Endothelial cell of umbilical vein (primary cell): ENCODE measurements at regions not wholly inside any gene's neighbourhood (a gene's known extent, or its start where the extent isn't known, plus 50 kb on each side); places are given as distances from the start of the nearest gene placed in this dataset.

Experiments used
- BruUV-seq: library from RNA; stranded (reverse); fragments of 400-500 nt; replicated peaks from 2 replicates; lab custom pipeline; 2021; lab: Mats Ljungman, UMichigan
- CTCF ChIA-PET: fragments of 300-600, 350-600 bp; sonication (Branson Sonifier 250); formaldehyde crosslinking; loops from one replicate; lab custom pipeline; 2021; ENCODE audit warnings: antibody characterized with exemption, inconsistent platforms; lab: Charles Lee
- POLR2A ChIA-PET: fragments of 300-600, 350-600 bp; sonication (Branson Sonifier 250); formaldehyde crosslinking; loops from one replicate; lab custom pipeline; 2021; ENCODE audit warnings: antibody characterized with exemption, inconsistent platforms; lab: Charles Lee
- DNase-seq: peaks from one replicate; pipeline ENCODE4 v3.0.0-alpha.2; 2011; ENCODE audit warnings: low read depth, low spot score
- FAIRE-seq: peaks from 2 replicates; lab custom pipeline; 2011; peaks lifted over from hg19 to GRCh38; lab: Jason Lieb, UNC
- H2AFZ ChIP-seq: 2 replicates; pipeline ENCODE4 v1.6.0; 2012; ENCODE audit warnings: low read depth, low read length, control low read depth, inconsistent platforms
- H3K27ac ChIP-seq: 2 replicates; pipeline ENCODE4 v1.5.1; 2011; ENCODE audit warnings: low read depth, mild to moderate bottlenecking, control low read depth, low read length, moderate library complexity; ENCODE audit not compliant: insufficient read depth
- H3K27me3 ChIP-seq, 2 experiments: 2 replicates each; pipeline versions ENCODE4 v1.6.0 to v1.6.1; 2011; ENCODE audit warnings: low read length in 2 of 2, mixed read lengths in 1 of 2; ENCODE audit not compliant: control insufficient read depth in 2 of 2, insufficient read depth in 2 of 2
- H3K36me3 ChIP-seq, 2 experiments: 2 replicates in 1 of 2; 3 replicates in 1 of 2; pipeline ENCODE4 v1.5.1; 2011; ENCODE audit warnings: low read length in 2 of 2, mild to moderate bottlenecking in 1 of 2, moderate library complexity in 1 of 2; ENCODE audit not compliant: control insufficient read depth in 2 of 2, insufficient read depth in 2 of 2; ENCODE audit errors: extremely low read depth in 1 of 2
- H3K4me1 ChIP-seq: 3 replicates; pipeline ENCODE4 v1.5.1; 2011; ENCODE audit warnings: mild to moderate bottlenecking, low read length; ENCODE audit not compliant: control insufficient read depth, insufficient read depth; ENCODE audit errors: extremely low read depth
- H3K4me2 ChIP-seq: 2 replicates; pipeline ENCODE4 v1.6.1; 2011; ENCODE audit warnings: low read length, control low read depth, mixed read lengths; ENCODE audit not compliant: insufficient read depth
- H3K4me3 ChIP-seq, 3 experiments: fragments of 200-600 bp in 1 of 3; sonication (generic), shearing (Covaris generic) in 1 of 3; replicated peaks in 1 of 3; 2 replicates each; pipeline ENCODE4 v1.5.1; 2011 to 2016; ENCODE audit warnings: control low read depth in 3 of 3, low read length in 3 of 3, mild to moderate bottlenecking in 2 of 3, inconsistent platforms in 1 of 3, low read depth in 1 of 3, moderate library complexity in 1 of 3; ENCODE audit not compliant: insufficient read depth in 1 of 3
- H3K79me2 ChIP-seq: 2 replicates; pipeline ENCODE4 v1.6.0; 2012; ENCODE audit warnings: low read length, inconsistent platforms; ENCODE audit not compliant: control insufficient read depth, insufficient read depth
- H3K9ac ChIP-seq: replicated peaks from 2 replicates; pipeline ENCODE3; 2011; ENCODE audit warnings: low read length, control low read depth; ENCODE audit not compliant: insufficient read depth; ENCODE audit errors: extremely low read depth
- H3K9me1 ChIP-seq: replicated peaks from 3 replicates; pipeline ENCODE4 v1.6.0; 2011; ENCODE audit warnings: mild to moderate bottlenecking, low read length; ENCODE audit not compliant: control insufficient read depth, insufficient read depth; ENCODE audit errors: extremely low read depth
- H3K9me3 ChIP-seq: replicated peaks from 2 replicates; pipeline ENCODE4 v1.5.1; 2012; ENCODE audit warnings: low read length, inconsistent platforms; ENCODE audit not compliant: control insufficient read depth, insufficient read depth
- H4K20me1 ChIP-seq: replicated peaks from 2 replicates; pipeline ENCODE3; 2011; ENCODE audit warnings: mild to moderate bottlenecking, low read length; ENCODE audit not compliant: control insufficient read depth, insufficient read depth; ENCODE audit errors: extremely low read depth
- EZH2 ChIP-seq: IDR thresholded peaks from 2 replicates; pipeline ENCODE4 v1.6.1; 2012; ENCODE audit warnings: borderline replicate concordance, low read depth, mild to moderate bottlenecking, moderate library complexity, low read length, inconsistent platforms; ENCODE audit not compliant: severe bottlenecking
- FOS ChIP-seq: IDR thresholded peaks from 2 replicates; pipeline ENCODE4 v1.6.1; 2011; ENCODE audit warnings: mild to moderate bottlenecking, low read length, moderate library complexity, borderline replicate concordance; ENCODE audit not compliant: insufficient read depth
- GATA2 ChIP-seq: IDR thresholded peaks from 2 replicates; pipeline ENCODE4 v1.7.0; 2011; ENCODE audit warnings: low read depth, mild to moderate bottlenecking, moderate library complexity, mixed read lengths, low read length; ENCODE audit not compliant: insufficient read length, insufficient read depth
- JUN ChIP-seq: IDR thresholded peaks from 2 replicates; pipeline ENCODE4 v1.6.1; 2011; ENCODE audit warnings: borderline replicate concordance, low read depth; ENCODE audit not compliant: insufficient read length, insufficient read depth
- MYC ChIP-seq: IDR thresholded peaks from one replicate; pipeline ENCODE4 v1.6.1; 2011; ENCODE audit warnings: mild to moderate bottlenecking, low read depth, low read length
- POLR2A ChIP-seq: IDR thresholded peaks from 2 replicates; pipeline ENCODE4 v1.6.1; 2012; ENCODE audit warnings: low read depth, mild to moderate bottlenecking, control low read depth, low read length
- POLR2AphosphoS5 ChIP-seq: IDR thresholded peaks from 2 replicates; pipeline ENCODE4 v1.6.1; 2012; ENCODE audit warnings: low read depth, mild to moderate bottlenecking, control low read depth, low read length, moderate library complexity; ENCODE audit not compliant: insufficient read depth
- dilution Hi-C: fragments of 300-500 bp; cut with MboI; formaldehyde crosslinking; loops from one replicate; pipeline ENCODE4 v1.15.0; 2019; ENCODE audit warnings: low sequenced_read_pairs; ENCODE audit not compliant: extremely low pct_ligation_motif_present
- intact Hi-C: fragments of 100-400 bp; cut with micrococcal nuclease; formaldehyde crosslinking; loops from one replicate; pipeline ENCODE4 v1.10.0; 2022
- TF ChIP-seq, protein P1 (sequence below): IDR thresholded peaks from 2 replicates; pipeline ENCODE4 v1.6.1; 2011; ENCODE audit not compliant: insufficient read depth, insufficient read length
- TF ChIP-seq, protein P2 (sequence below), 2 donors: IDR thresholded peaks; 1 replicate in 1 of 2; 2 replicates in 1 of 2; pipeline ENCODE4 v1.5.1; 2011; ENCODE audit warnings: low read length in 2 of 2, mild to moderate bottlenecking in 2 of 2, moderate library complexity in 2 of 2, control low read depth in 1 of 2, inconsistent platforms in 1 of 2, low read depth in 1 of 2; ENCODE audit not compliant: insufficient read depth in 1 of 2; ENCODE audit errors: extremely low read depth in 1 of 2

DNA sequence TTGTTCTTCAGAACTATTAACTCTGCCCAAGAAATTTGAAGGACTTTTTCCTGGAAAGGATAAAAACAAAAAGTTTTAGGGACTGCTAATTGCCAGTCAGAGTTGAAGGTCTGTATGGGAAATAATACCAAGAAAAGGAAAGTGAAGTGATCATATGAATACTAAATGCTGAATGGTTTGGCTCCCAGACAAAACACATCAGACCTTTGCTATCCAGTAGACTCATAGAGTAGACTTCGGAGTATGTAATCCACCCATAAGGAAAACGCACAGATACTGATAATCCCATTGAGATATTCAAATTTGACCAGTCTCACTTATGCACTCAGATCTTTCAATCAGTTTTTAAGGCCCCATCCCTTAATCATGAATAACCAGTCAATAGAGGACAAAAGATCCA is 319.0 kb upstream of the PTGER4 start:
- no peak overlapping the region for H3K4me3 ChIP-seq
- ChIA-PET POLR2A (no interaction called here), CTCF (no interaction called here)
- DNase-seq (no peak), FAIRE-seq (no peak)
- no TSS peak for BruUV-seq
- no peaks in the 10 kb centered on the region for H3K4me1 ChIP-seq
- no peaks in the 10 kb centered on the region for H3K79me2 ChIP-seq
- H3K27me3 ChIP-seq: no peaks in the 10 kb centered on the region
- H4K20me1 ChIP-seq: no peaks in the 10 kb centered on the region
- intact Hi-C loops: no loop called here
- H3K27ac ChIP-seq: no peak overlapping the region
- no peak overlapping the region for H3K4me2 ChIP-seq
- no peaks in the 10 kb centered on the region for H3K9me3 ChIP-seq
- dilution Hi-C loops: no loop called here
- no peaks in the 10 kb centered on the region for H3K36me3 ChIP-seq
- TF ChIP-seq MYC (no peak), POLR2AphosphoS5 (no peak), POLR2A (no peak), FOS (no peak), GATA2 (no peak), EZH2 (no peak), JUN (no peak)
- TF ChIP-seq, protein P1, sequence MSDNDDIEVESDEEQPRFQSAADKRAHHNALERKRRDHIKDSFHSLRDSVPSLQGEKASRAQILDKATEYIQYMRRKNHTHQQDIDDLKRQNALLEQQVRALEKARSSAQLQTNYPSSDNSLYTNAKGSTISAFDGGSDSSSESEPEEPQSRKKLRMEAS: no peak
- TF ChIP-seq, protein P2, sequence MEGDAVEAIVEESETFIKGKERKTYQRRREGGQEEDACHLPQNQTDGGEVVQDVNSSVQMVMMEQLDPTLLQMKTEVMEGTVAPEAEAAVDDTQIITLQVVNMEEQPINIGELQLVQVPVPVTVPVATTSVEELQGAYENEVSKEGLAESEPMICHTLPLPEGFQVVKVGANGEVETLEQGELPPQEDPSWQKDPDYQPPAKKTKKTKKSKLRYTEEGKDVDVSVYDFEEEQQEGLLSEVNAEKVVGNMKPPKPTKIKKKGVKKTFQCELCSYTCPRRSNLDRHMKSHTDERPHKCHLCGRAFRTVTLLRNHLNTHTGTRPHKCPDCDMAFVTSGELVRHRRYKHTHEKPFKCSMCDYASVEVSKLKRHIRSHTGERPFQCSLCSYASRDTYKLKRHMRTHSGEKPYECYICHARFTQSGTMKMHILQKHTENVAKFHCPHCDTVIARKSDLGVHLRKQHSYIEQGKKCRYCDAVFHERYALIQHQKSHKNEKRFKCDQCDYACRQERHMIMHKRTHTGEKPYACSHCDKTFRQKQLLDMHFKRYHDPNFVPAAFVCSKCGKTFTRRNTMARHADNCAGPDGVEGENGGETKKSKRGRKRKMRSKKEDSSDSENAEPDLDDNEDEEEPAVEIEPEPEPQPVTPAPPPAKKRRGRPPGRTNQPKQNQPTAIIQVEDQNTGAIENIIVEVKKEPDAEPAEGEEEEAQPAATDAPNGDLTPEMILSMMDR (IDR thresholded peaks at IDR 0.05; ENCODE audit: extremely low read depth in 1 of 2, insufficient read depth in 1 of 2, low read depth in 1 of 2, low read length in 2 of 2): no peak
- H2AFZ ChIP-seq: no peak overlapping the region
- H3K9me1 ChIP-seq: no peaks in the 10 kb centered on the region
- no peak overlapping the region for H3K9ac ChIP-seq
